ENCODE measurements at regions not wholly inside any gene's neighbourhood (a gene's known extent, or its start where the extent isn't known, plus 50 kb on each side); places are given as distances from the start of the nearest gene placed in this dataset.
A peak's percentile ranks its signal among the peaks of the same experiment; 100 is the strongest.

DNA sequence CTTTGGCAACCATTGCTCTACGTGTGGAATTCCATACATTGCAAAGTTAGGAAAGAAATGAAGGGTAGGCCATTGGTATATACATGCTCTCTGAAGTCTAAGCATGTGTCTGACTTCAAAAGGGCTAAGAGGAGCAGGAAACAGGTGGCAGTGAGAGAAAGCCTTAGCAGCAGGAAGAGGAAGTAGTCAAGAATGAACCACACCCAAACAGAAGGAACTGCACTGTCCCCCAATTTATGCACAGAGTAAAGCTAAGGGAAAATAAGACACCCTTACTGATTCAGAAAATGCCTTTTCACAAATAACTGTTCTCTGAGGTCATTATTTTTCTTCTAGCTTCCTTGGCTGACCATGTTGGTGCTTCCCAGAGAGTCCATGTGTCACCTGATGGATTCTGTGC is 575.4 kb downstream of the NTRK3 start:
- Mint-ChIP-seq H3K27me3 (ENCODE audit: low read depth, poor library complexity) (peaks cover 10% of the 10 kb centered on the region), H3K36me3 (ENCODE audit: low read depth) (no peaks in the 10 kb centered on the region), H3K4me3 (no peak overlapping the region), H3K4me1 (no peaks in the 10 kb centered on the region), H3K27ac (no peak overlapping the region), H3K9me3 (peaks cover 19% of the 10 kb centered on the region)
- no peak for DNase-seq
- TF ChIP-seq, protein P1, sequence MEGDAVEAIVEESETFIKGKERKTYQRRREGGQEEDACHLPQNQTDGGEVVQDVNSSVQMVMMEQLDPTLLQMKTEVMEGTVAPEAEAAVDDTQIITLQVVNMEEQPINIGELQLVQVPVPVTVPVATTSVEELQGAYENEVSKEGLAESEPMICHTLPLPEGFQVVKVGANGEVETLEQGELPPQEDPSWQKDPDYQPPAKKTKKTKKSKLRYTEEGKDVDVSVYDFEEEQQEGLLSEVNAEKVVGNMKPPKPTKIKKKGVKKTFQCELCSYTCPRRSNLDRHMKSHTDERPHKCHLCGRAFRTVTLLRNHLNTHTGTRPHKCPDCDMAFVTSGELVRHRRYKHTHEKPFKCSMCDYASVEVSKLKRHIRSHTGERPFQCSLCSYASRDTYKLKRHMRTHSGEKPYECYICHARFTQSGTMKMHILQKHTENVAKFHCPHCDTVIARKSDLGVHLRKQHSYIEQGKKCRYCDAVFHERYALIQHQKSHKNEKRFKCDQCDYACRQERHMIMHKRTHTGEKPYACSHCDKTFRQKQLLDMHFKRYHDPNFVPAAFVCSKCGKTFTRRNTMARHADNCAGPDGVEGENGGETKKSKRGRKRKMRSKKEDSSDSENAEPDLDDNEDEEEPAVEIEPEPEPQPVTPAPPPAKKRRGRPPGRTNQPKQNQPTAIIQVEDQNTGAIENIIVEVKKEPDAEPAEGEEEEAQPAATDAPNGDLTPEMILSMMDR (IDR thresholded peaks at IDR 0.05): no peak

DNA sequence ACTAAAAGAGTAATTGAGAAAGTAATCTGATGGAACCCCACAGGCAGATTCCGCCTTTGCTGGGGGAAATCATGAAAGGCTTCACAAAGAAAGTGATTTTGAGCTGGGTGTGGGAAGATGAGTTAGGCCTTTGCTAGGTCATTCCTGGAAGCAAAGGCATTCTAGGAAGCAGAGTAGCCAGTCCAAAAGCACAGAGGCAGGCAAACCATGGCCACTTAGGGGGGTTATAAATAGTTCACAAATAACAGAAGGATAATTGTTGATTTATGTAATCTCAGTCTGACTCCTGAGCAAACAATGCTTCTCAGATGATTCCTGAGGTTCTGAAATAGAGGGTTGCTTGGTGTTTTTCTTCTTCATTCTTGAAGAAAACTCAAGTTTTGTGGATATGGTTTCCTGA is 576.3 kb downstream of the NTRK3 start:
- Mint-ChIP-seq H3K4me1 (no peaks in the 10 kb centered on the region), H3K36me3 (ENCODE audit: low read depth) (no peaks in the 10 kb centered on the region), H3K9me3 (peaks cover 23% of the 10 kb centered on the region), H3K27ac (no peak overlapping the region), H3K4me3 (no peak overlapping the region), H3K27me3 (ENCODE audit: low read depth, poor library complexity) (peaks cover 10% of the 10 kb centered on the region)
- no peak for DNase-seq
- TF ChIP-seq, protein P1 (IDR thresholded peaks at IDR 0.05): no peak

DNA sequence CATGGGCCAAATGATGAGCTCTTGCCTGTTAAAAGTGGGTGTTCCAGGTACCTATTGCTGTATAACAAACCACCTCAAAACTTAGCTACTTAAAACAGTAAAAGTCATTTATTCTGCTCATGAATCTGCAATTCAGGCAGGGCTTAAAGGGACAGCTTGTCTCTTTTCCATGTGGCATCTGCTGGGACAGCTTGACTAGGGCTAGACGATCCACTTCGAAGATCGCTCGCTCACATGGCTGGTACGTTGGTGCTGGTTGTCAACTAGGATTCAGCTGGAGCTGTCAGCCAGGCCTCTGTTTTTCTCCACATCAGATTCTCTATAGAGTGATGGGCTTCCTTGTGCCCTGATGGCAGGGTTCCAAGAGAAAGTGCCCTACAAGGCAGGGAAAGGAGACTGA is 581.3 kb downstream of the NTRK3 start:
- DNase-seq: no peak
- no peak overlapping the region for H3K27ac Mint-ChIP-seq

DNA sequence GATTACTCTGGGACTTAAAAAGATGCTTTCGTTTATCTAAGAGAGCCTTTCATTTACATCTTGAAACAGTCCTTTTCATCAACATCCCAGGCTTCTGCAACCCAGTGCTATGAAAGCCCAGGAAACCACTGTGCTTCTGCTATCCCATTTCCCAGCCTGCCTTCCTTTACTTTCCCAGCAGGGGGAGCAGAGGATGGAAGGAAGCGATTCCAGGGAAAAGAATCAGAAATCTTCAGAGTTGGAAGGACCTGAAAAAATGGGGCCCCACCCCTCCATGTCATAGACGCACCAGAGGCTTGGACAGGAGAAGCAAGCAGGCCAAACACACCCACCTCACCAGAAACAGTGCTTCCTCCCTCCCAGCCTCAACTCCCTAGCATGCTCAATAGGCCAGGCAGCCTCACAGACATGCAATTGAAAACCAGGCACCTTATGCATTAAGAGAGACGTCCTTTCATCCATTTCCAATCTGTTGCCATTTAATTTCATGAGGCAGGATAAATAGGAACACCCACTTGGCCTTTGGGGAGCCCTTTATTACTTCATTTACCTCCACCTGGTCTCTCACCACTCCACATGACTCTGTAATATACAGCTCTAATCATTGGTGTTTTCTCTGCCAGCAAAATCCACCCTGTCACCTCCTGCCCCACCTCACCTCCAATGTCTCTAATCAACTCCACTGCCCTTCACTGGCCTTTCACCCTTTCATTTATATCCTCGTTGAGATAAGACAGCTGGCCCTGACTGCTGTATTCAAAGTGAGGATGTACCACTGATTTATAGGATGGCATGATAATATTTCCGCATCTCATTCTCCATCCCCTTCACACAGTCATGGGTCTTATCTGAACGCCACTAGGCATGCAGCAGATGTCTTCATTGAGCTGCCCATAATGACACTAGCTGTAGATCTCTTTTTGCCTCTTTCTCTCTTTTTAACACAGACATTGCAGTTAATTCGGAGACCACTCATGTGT is 583.9 kb downstream of the NTRK3 start:
- no peak overlapping the region for H3K4me3 Mint-ChIP-seq
- DNase-seq: peak; percentile 54
- H3K27me3 Mint-ChIP-seq (ENCODE audit: low read depth, poor library complexity): peaks cover 8% of the 10 kb centered on the region
- TF ChIP-seq, protein P1 (IDR thresholded peaks at IDR 0.05): peak; percentile 63
- H3K27ac Mint-ChIP-seq: no peak overlapping the region
- H3K9me3 Mint-ChIP-seq: peaks cover 34% of the 10 kb centered on the region
- peaks cover 5% of the 10 kb centered on the region for H3K4me1 Mint-ChIP-seq
- no peaks in the 10 kb centered on the region for H3K36me3 Mint-ChIP-seq (ENCODE audit: low read depth)

More for the DNA sequence above, 581.3 kb downstream of the NTRK3 start:
- no peaks in the 10 kb centered on the region for H3K36me3 Mint-ChIP-seq (ENCODE audit: low read depth)
- H3K27me3 Mint-ChIP-seq (ENCODE audit: low read depth, poor library complexity): peaks cover 6% of the 10 kb centered on the region
- TF ChIP-seq, protein P1 (IDR thresholded peaks at IDR 0.05): no peak
- no peak overlapping the region for H3K4me3 Mint-ChIP-seq
- peaks cover 23% of the 10 kb centered on the region for H3K9me3 Mint-ChIP-seq
- peaks cover 5% of the 10 kb centered on the region for H3K4me1 Mint-ChIP-seq

DNA sequence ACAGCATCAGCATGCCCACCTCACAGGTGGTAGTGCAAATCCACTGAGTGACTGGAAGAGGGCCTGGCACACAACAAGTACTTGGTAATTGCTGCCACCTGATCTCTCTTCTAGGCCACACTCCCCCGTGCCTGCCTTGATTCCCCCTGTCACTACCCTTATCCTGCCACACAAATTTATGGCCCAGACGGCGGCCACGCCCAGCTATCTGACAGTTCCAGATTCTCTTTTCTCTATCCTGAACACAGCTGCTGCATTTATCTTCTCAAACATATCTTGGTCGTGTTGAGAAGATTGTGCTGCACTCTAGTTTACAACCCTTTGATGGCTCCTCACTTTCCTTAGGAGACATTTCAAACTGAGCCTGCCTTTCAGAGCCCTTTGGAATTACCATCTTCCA is 585.2 kb downstream of the NTRK3 start:
- Mint-ChIP-seq H3K9me3 (peaks cover 27% of the 10 kb centered on the region), H3K27me3 (ENCODE audit: low read depth, poor library complexity) (peaks cover 3% of the 10 kb centered on the region), H3K36me3 (ENCODE audit: low read depth) (no peaks in the 10 kb centered on the region), H3K4me3 (no peak overlapping the region), H3K27ac (no peak overlapping the region), H3K4me1 (peaks cover 5% of the 10 kb centered on the region)
- DNase-seq: no peak
- TF ChIP-seq, protein P1 (IDR thresholded peaks at IDR 0.05): no peak

Measured in nephron progenitor cell (in vitro differentiated cells).